ENCODE measurements at regions not wholly inside any gene's neighbourhood (a gene's known extent, or its start where the extent isn't known, plus 50 kb on each side); places are given as distances from the start of the nearest gene placed in this dataset.

GRCh38 chr7:46291601-46292150, 370.6 kb upstream of the IGFBP3 start (continued):
- TF ChIP-seq MEF2B (IDR thresholded peaks at IDR 0.05; ENCODE audit: partially characterized antibody, poor library complexity, severe bottlenecking) (peak; percentile 98), CBFB (IDR thresholded peaks at IDR 0.05; ENCODE audit: low read depth) (no peak), SKIL (IDR thresholded peaks at IDR 0.05; ENCODE audit: low read depth, poor library complexity, severe bottlenecking) (peak; percentile 60), ETV6 (conservative IDR thresholded peaks at IDR 0.05 in 1 of 2, IDR thresholded peaks at IDR 0.05 in 1 of 2; ENCODE audit: borderline replicate concordance in 1 of 2, low read depth in 1 of 2) (no peak; a peak in 1 of 4 replicates), BACH1 (IDR thresholded peaks at IDR 0.05; ENCODE audit: borderline replicate concordance) (peak; percentile 68; the same call in 1 of the 2 replicates), MXI1 (IDR thresholded peaks at IDR 0.05; ENCODE audit: low read depth, low read length) (0 out of 2 replicates have a peak, but pooled peaks have one; percentile 53), JUNB (IDR thresholded peaks at IDR 0.05) (peak; percentile 86), CREM (IDR thresholded peaks at IDR 0.05; ENCODE audit: low read depth) (peak; percentile 83), CHD2 (IDR thresholded peaks at IDR 0.05; ENCODE audit: borderline replicate concordance, low read depth, low read length) (0 out of 2 replicates have a peak, but pooled peaks have one; percentile 56), CEBPB (IDR thresholded peaks at IDR 0.05; ENCODE audit: borderline replicate concordance in 1 of 2, low read depth in 2 of 2, low read length in 2 of 2) (no peak), USF2 (IDR thresholded peaks at IDR 0.05; ENCODE audit: borderline replicate concordance, low read depth, low read length) (no peak), GATAD2B (conservative IDR thresholded peaks at IDR 0.05; ENCODE audit: low read depth) (peak; percentile 18; the same call in 1 of the 2 replicates), RAD51 (IDR thresholded peaks at IDR 0.05) (peak; percentile 15; the same call in 1 of the 2 replicates), BCL3 (IDR thresholded peaks at IDR 0.05; ENCODE audit: borderline replicate concordance, insufficient read depth, low read depth, low read length, poor library complexity, severe bottlenecking) (peak; percentile 93), TCF12 (IDR thresholded peaks at IDR 0.05; ENCODE audit: low read depth, low read length) (peak; percentile 66; the same call in 1 of the 2 replicates), SMC3 (IDR thresholded peaks at IDR 0.05; ENCODE audit: borderline replicate concordance, low read length) (peak; percentile 11; the same call in 1 of the 2 replicates), TAF1 (IDR thresholded peaks at IDR 0.05; ENCODE audit: borderline replicate concordance, low read depth, low read length) (no peak), ATF3 (IDR thresholded peaks at IDR 0.05; ENCODE audit: borderline replicate concordance, extremely low read depth, low read depth, low read length) (no peak), FOXM1 (IDR thresholded peaks at IDR 0.05; ENCODE audit: low read depth, low read length) (peak; percentile 88; the same call in 1 of the 2 replicates), ATF7 (IDR thresholded peaks at IDR 0.05; ENCODE audit: low read depth) (peak; percentile 71), ZNF274 (IDR thresholded peaks at IDR 0.05; ENCODE audit: insufficient read depth, insufficient read length) (no peak)
